HL-60 (cell line): ENCODE measurements at regions not wholly inside any gene's neighbourhood (a gene's known extent, or its start where the extent isn't known, plus 50 kb on each side); places are given as distances from the start of the nearest gene placed in this dataset.

Experiments used
- DNase-seq, 2 experiments: peaks; one replicate each; pipeline ENCODE4 v3.0.0-alpha.2; 2010 to 2020; ENCODE audit warnings: low read depth in 1 of 2, low spot score in 1 of 2
- H3K27ac ChIP-seq: fragments of 250-450 bp; sonication (Bioruptor Pico); replicated peaks from 2 replicates; pipeline ENCODE4 v1.5.1; 2020; ENCODE audit warnings: mild to moderate bottlenecking, moderate library complexity
- H3K27me3 ChIP-seq: fragments of 250-450 bp; sonication (Bioruptor Pico); 2 replicates; pipeline ENCODE4 v1.5.1; 2021; ENCODE audit warnings: mild to moderate bottlenecking, moderate library complexity; ENCODE audit not compliant: insufficient read depth, poor library complexity, severe bottlenecking
- H3K4me3 ChIP-seq: replicated peaks from 2 replicates; pipeline ENCODE4 v1.5.1; 2011; ENCODE audit warnings: mild to moderate bottlenecking, control low read depth, low read length; ENCODE audit not compliant: insufficient read depth
- GABPA ChIP-seq: IDR thresholded peaks from 2 replicates; pipeline ENCODE4 v1.6.1; 2012; ENCODE audit warnings: low read depth
- POLR2AphosphoS5 ChIP-seq: IDR thresholded peaks from 2 replicates; pipeline ENCODE4 v1.6.1; 2012; ENCODE audit warnings: low read depth
- SPI1 ChIP-seq: IDR thresholded peaks from 2 replicates; pipeline ENCODE4 v1.6.1; 2012; ENCODE audit warnings: low read depth, mild to moderate bottlenecking, borderline replicate concordance
- TF ChIP-seq, protein P1 (sequence below): IDR thresholded peaks from one replicate; pipeline ENCODE4 v1.5.1; 2011; ENCODE audit warnings: low read length, control low read depth, inconsistent platforms; ENCODE audit not compliant: insufficient read depth
- TF ChIP-seq, protein P2 (sequence below): IDR thresholded peaks from 2 replicates; pipeline ENCODE4 v1.6.1; 2012; ENCODE audit warnings: low read depth; ENCODE audit not compliant: insufficient replicate concordance

DNA sequence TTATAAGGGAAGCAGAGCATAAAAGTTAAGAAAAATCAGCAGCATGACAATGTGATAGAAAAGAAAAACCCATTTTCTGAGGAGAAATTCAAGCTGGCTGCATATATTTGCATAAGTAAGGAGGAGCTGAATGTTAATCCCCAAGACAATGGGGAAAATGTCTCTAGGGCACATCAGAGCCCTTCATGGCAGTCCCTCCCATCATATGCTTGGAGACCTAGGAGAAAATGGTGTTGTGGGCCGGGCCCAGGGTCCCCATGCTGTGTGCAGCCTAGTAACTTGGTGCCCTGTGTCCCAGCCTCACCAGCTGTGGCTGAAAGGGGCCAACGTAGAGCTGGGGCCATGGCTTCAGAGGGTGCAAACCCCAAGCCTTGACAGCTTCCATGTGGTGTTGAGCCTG lies 100.6 kb upstream of the PLPPR4 start:
- TF ChIP-seq SPI1 (no peak), POLR2AphosphoS5 (no peak), GABPA (no peak)
- TF ChIP-seq, protein P1, sequence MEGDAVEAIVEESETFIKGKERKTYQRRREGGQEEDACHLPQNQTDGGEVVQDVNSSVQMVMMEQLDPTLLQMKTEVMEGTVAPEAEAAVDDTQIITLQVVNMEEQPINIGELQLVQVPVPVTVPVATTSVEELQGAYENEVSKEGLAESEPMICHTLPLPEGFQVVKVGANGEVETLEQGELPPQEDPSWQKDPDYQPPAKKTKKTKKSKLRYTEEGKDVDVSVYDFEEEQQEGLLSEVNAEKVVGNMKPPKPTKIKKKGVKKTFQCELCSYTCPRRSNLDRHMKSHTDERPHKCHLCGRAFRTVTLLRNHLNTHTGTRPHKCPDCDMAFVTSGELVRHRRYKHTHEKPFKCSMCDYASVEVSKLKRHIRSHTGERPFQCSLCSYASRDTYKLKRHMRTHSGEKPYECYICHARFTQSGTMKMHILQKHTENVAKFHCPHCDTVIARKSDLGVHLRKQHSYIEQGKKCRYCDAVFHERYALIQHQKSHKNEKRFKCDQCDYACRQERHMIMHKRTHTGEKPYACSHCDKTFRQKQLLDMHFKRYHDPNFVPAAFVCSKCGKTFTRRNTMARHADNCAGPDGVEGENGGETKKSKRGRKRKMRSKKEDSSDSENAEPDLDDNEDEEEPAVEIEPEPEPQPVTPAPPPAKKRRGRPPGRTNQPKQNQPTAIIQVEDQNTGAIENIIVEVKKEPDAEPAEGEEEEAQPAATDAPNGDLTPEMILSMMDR, result no peak
- TF ChIP-seq, protein P2, sequence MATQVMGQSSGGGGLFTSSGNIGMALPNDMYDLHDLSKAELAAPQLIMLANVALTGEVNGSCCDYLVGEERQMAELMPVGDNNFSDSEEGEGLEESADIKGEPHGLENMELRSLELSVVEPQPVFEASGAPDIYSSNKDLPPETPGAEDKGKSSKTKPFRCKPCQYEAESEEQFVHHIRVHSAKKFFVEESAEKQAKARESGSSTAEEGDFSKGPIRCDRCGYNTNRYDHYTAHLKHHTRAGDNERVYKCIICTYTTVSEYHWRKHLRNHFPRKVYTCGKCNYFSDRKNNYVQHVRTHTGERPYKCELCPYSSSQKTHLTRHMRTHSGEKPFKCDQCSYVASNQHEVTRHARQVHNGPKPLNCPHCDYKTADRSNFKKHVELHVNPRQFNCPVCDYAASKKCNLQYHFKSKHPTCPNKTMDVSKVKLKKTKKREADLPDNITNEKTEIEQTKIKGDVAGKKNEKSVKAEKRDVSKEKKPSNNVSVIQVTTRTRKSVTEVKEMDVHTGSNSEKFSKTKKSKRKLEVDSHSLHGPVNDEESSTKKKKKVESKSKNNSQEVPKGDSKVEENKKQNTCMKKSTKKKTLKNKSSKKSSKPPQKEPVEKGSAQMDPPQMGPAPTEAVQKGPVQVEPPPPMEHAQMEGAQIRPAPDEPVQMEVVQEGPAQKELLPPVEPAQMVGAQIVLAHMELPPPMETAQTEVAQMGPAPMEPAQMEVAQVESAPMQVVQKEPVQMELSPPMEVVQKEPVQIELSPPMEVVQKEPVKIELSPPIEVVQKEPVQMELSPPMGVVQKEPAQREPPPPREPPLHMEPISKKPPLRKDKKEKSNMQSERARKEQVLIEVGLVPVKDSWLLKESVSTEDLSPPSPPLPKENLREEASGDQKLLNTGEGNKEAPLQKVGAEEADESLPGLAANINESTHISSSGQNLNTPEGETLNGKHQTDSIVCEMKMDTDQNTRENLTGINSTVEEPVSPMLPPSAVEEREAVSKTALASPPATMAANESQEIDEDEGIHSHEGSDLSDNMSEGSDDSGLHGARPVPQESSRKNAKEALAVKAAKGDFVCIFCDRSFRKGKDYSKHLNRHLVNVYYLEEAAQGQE, result no peak
- Histone ChIP-seq H3K4me3 (no peak overlapping the region), H3K27me3 (no peaks in the 10 kb centered on the region), H3K27ac (no peak overlapping the region)
- DNase-seq, result no peak

DNA sequence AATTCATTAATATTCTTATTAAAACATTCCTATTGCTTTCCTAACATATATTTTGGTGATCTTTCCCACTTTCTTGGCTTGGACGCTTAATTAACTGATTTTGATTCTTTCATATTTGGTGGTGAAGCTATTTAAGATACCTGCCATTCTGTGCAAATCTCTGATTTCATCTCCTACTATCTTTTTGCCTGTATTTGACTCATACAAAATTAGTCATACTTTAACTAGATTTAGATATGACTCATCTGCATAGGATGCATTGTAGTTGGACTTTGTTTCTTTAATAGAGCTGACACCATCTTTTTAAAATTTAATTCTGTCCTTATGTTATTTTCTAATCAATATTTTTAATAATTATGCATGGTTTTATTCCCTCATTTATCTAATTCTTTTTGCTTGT lies 93.8 kb upstream of the PLPPR4 start:
- TF ChIP-seq POLR2AphosphoS5 (no peak), SPI1 (no peak), GABPA (no peak)
- TF ChIP-seq, protein P2, result no peak
- TF ChIP-seq, protein P1, result no peak
- Histone ChIP-seq H3K27ac (no peak overlapping the region), H3K4me3 (no peak overlapping the region), H3K27me3 (peaks cover 3% of the 10 kb centered on the region)
- no peak for DNase-seq

DNA sequence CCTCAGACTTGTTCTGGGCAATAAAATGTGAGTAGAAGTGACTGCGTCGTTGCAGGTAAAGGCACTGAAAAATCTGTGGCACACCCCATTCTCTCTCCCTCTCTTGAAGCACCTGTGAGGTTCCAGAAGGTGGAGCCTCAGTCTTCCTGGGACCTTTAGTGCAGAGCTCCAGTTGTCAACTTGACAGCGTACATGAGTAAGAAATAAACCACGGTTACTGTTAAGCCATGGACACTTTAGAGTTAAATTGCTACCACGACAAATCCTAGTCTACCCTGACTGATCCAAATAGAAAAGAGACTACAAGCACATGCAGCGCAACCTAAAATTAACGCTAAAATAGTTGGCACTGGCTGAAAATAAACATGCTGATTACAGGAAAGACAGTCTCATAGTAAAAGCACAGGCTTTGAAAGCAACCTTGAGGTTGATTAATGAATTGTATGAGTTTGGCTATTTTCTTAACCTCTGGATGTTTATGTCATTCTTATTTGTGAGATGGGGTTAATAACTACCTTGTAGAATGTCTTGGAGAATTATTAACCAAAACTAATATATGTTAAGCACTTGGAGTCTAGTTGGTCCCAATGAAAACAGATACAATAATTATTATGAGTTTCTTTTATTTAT lies 93.0 kb upstream of the PLPPR4 start:
- Histone ChIP-seq H3K27ac (no peak overlapping the region), H3K4me3 (no peak overlapping the region), H3K27me3 (peaks cover 3% of the 10 kb centered on the region)
- TF ChIP-seq, protein P1, result no peak
- TF ChIP-seq, protein P2, result no peak
- TF ChIP-seq SPI1 (no peak), GABPA (no peak), POLR2AphosphoS5 (no peak)
- no peak for DNase-seq
